Suprapubic skin (tissue), 4 donors: ENCODE measurements at regions not wholly inside any gene's neighbourhood (a gene's known extent, or its start where the extent isn't known, plus 50 kb on each side); places are given as distances from the start of the nearest gene placed in this dataset.

Experiments used
- CTCF ChIP-seq, 2 donors: fragments of 200-600 bp in 1 of 2; fragments of 450-650 bp in 1 of 2; sonication (generic) in 1 of 2; IDR thresholded peaks; one replicate each; pipeline ENCODE4 v1.5.1; 2016 to 2019; ENCODE audit warnings: antibody characterized with exemption in 2 of 2, mild to moderate bottlenecking in 1 of 2, moderate library complexity in 1 of 2
- EP300 ChIP-seq: sonication (generic); formaldehyde crosslinking; IDR thresholded peaks from one replicate; pipeline ENCODE4 v1.6.1; 2017; ENCODE audit warnings: antibody characterized with exemption
- POLR2A ChIP-seq, 2 donors: fragments of 450-650 bp; IDR thresholded peaks; one replicate each; pipeline ENCODE4 v1.6.1; 2017; ENCODE audit warnings: antibody characterized with exemption in 2 of 2, mild to moderate bottlenecking in 2 of 2, moderate library complexity in 2 of 2
- POLR2AphosphoS5 ChIP-seq, 3 donors: sonication (generic); formaldehyde crosslinking; IDR thresholded peaks; one replicate each; pipeline ENCODE4 v1.6.1; 2017; ENCODE audit warnings: antibody characterized with exemption in 3 of 3

- TF ChIP-seq CTCF (IDR thresholded peaks at IDR 0.05), result no peak
- no peak for TF ChIP-seq POLR2A (IDR thresholded peaks at IDR 0.05)
- TF ChIP-seq EP300, result no peak
- TF ChIP-seq POLR2AphosphoS5 (IDR thresholded peaks at IDR 0.05), result no peak
These were observed 102.5 kb downstream of the OGFRL1 start for GRCh38 chr6:71391126-71391525.
